Stimulated activated CD8-positive, alpha-beta memory T cell treated with anti-CD3 and anti-CD28 coated beads, Interleukin-7, amount 100 ng/mL, for 24 hours (primary cell): ENCODE measurements at regions not wholly inside any gene's neighbourhood (a gene's known extent, or its start where the extent isn't known, plus 50 kb on each side); places are given as distances from the start of the nearest gene placed in this dataset.
"Not testable (repeated sequence)": the region's sequence is repeated elsewhere in the genome, so short reads cannot be mapped to it uniquely, and the experiment has no call there.

Experiments used
- DNase-seq: peaks from one replicate; pipeline ENCODE4 v3.0.0-alpha.2; 2020; ENCODE audit warnings: low read depth

GRCh38 chr7:65800890-65801341, 72.0 kb upstream of the VKORC1L1 start:
- no peak for DNase-seq

- no peak for DNase-seq
Measured at GRCh38 chr7:65804887-65805286, 68.0 kb upstream of the VKORC1L1 start.

GRCh38 chr7:65807067-65807466, 65.8 kb upstream of the VKORC1L1 start:
- not testable (repeated sequence) for DNase-seq

- DNase-seq, result no peak
Measured at GRCh38 chr7:65809259-65809981, 63.5 kb upstream of the VKORC1L1 start.

GRCh38 chr7:65809982-65810288, 62.9 kb upstream of the VKORC1L1 start:
- DNase-seq, result no peak

GRCh38 chr7:65812281-65812680, 60.6 kb upstream of the VKORC1L1 start:
- no peak for DNase-seq

- not testable (repeated sequence) for DNase-seq
Measured at GRCh38 chr7:65814556-65815167, 58.2 kb upstream of the VKORC1L1 start.

- DNase-seq, result no peak
Measured at GRCh38 chr7:65820287-65820950, 52.5 kb upstream of the VKORC1L1 start.
